GM21825 (cell line): ENCODE measurements at regions not wholly inside any gene's neighbourhood (a gene's known extent, or its start where the extent isn't known, plus 50 kb on each side); places are given as distances from the start of the nearest gene placed in this dataset.
"Not testable (repeated sequence)": the region's sequence is repeated elsewhere in the genome, so short reads cannot be mapped to it uniquely, and the experiment has no call there.

ENCODE experiments used
- ATAC-seq: cut with Tn5 transposase; IDR thresholded peaks from one replicate; pipeline ENCODE4 v1.9.1; 2021; ENCODE audit warnings: mild to moderate bottlenecking, moderate library complexity; ENCODE audit not compliant: unreplicated experiment

- not testable (repeated sequence) for ATAC-seq
These were observed 180.1 kb upstream of the CNTN6 start for GRCh38 chr3:912717-913116.

GRCh38 chr3:923161-923910, 169.5 kb upstream of the CNTN6 start:
- ATAC-seq = no peak

DNA sequence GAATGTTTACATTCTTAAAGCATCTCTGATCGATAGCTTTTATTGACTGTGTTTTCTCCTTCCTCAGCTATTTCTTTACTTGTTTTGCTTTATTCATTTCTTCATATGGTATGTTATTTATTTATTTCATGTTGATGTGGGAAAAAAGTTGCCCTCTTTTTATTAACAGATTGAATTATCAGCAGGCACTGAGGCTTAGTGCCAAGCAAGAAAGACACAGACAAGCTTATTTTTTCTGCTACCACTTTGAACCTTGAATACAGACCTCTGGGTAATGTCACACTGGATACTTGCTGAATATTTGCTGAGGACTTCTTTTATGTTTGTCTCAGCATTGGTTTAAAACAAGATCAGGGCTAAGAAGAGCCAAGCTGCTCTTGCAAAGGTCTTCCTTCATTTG, 162.0 kb upstream of the CNTN6 start:
- no peak for ATAC-seq

DNA sequence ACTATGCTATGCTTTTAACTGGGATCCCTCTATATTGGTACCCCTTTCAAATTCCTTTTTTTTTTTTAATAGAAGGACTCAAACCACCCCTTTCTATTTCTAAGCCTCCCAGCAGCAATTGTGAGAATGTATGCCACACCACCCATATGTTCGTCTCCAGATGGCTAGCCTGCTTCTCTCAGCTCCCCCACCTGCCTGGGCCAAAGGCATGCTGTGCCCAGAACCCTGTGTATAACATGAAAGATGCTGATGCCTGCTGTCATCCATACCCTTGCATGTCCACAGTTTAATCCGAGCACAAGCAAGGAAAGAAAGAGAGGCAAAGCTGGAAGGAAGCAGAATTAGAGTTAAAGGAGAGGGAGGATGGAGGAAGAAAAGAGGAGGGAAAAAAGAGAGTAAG, 159.5 kb upstream of the CNTN6 start:
- ATAC-seq = no peak

DNA sequence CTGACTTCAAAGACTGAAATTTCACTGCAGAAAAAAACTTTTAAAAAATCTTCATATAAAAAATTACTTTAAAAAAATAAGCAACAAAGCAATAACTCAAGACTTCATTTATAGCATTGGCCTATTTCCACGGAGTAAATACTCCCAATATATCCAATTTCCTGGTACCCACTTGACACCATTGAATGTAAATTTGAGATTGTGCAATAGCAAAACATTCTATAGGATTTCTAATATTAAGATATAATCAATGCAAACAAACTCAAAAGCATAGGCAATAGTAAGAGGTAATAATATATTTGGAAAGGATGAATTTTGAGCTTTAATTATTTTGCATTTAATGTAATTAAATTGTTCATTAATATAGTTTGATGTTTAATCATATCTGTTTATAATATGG, 148.0 kb upstream of the CNTN6 start:
- no peak for ATAC-seq

DNA sequence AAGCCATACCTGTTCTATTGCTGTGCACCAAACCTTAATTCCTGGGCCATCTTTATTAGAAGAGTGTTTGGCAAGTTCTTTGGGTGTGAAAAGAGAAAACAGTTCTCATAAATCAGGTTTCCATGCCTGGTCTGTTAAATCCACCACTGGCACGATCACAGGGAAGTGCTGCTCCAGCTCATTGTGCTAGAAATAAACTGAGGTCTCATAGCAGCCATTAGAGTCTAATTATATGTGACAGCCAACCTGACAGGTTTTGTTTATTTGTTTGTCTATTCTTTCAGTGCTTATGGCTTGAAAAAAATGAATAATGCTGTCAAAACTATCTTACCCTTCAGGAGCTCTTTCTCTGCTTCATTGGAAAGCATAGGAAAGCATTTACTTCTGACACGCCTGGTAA, 147.1 kb upstream of the CNTN6 start:
- no peak for ATAC-seq

- ATAC-seq = no peak
These were observed 139.9 kb upstream of the CNTN6 start for GRCh38 chr3:952906-953305.

DNA sequence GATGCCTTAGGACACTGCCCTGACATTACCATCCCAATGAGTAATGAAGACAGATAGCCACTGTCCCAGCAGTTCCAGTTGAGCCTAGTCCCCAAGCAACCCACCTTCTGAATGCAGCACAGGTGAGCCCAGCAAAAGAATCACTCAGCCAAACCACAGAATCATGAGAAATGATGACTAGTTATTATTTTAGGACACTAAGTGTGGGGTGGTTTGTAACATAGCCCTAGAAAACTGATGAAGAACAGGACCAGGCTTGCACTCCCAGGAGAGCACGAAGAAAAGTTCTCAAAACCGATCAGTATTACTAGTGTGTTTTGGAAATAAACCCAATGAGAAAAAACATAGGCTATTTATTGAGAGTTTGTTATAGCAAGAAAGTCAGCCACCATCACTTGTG, 129.6 kb upstream of the CNTN6 start:
- no peak for ATAC-seq

GRCh38 chr3:963755-964154, 129.1 kb upstream of the CNTN6 start:
- no peak for ATAC-seq

GRCh38 chr3:965826-966225, 127.0 kb upstream of the CNTN6 start:
- ATAC-seq = no peak

GRCh38 chr3:966341-966740, 126.5 kb upstream of the CNTN6 start:
- no peak for ATAC-seq

- ATAC-seq = no peak
These were observed 119.5 kb upstream of the CNTN6 start for GRCh38 chr3:973340-973739.

DNA sequence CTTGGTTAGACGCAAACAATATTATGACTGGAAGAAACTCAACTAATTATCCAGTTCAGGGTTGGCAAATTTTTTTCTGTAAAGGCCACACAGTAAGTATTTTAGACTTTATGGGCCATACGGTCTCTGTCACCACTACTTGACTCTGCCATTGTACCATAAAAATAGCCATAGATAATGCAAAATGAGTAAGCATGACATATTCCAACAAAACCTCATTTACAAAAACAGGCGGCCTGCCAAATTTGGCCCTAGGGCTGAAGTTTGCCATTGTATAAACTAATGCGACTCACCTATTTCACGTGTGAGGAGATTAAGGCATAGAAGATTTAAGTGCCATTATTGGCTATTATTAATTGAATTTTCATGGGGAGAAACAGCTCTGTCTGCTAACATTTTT, 116.8 kb upstream of the CNTN6 start:
- ATAC-seq = no peak

GRCh38 chr3:981156-981555, 111.7 kb upstream of the CNTN6 start:
- ATAC-seq = no peak

GRCh38 chr3:988785-989184, 104.0 kb upstream of the CNTN6 start:
- no peak for ATAC-seq

GRCh38 chr3:992871-993270, 100.0 kb upstream of the CNTN6 start:
- ATAC-seq = no peak

- ATAC-seq = no peak
These were observed 90.8 kb upstream of the CNTN6 start for GRCh38 chr3:1002010-1002409.

- no peak for ATAC-seq
These were observed 85.0 kb upstream of the CNTN6 start for GRCh38 chr3:1007866-1008265.

DNA sequence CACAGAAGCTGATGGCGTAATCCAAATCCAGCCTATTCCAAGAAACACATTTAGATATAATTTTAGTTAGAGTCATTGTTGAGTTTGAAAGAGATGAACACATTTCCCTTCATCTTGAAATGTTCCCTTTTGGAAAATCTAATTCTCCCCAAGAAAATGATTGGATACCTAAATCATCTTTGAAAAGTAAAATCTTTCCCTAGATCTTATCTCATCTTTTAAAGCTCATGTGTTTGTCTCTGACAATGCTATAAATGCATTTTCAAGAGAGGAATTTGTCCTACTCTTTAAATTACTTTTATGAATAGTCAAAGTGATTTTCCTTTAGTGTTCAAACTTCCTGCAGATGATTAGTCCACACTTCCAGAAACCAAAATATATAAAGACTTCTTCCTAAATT, 82.6 kb upstream of the CNTN6 start:
- ATAC-seq = no peak

- ATAC-seq = no peak
These were observed 77.0 kb upstream of the CNTN6 start for GRCh38 chr3:1015826-1016225.

- no peak for ATAC-seq
These were observed 75.0 kb upstream of the CNTN6 start for GRCh38 chr3:1017870-1018269.

- no peak for ATAC-seq
These were observed 73.7 kb upstream of the CNTN6 start for GRCh38 chr3:1019157-1019556.

DNA sequence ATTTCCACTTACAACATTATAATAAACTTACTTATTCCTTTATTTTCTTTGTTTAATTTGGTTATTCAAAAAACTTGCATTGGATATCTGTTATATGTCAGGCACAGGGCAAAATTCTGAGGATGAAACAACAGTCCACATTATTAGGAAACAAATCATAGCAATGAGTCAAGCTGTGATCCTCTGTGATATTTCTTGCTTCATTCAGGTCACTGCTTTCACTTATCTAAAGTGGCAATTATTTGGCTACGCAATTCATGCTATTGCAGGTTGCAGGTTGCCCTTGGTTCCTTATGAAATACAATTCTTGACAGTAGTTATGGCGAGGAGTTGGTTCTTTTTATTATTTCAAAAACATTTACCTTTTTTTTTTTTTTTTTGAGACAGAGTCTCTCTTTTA, 66.4 kb upstream of the CNTN6 start:
- no peak for ATAC-seq
